ENCODE measurements at regions not wholly inside any gene's neighbourhood (a gene's known extent, or its start where the extent isn't known, plus 50 kb on each side); places are given as distances from the start of the nearest gene placed in this dataset.

DNA sequence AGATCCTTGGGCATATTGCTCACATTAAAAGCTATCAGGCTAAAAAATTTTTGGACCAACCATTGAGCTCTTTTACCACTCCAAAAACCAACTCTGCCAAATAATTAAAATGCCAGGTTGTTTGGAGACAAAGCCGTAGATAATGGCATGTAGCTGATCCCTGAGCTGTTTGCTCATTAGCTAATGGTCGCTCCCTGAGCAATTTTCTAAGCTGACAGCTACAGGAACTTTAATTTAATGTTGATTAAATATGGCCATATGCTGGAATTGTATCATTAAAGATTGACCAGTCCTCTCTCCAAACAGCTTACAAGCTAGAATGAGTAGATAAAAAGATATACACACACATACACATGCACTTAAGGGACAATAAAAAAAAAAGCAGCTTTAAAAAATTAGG, 216.2 kb upstream of the ARHGAP20 start:
- no peak for DNase-seq (ENCODE audit: low read depth, low spot score)

DNA sequence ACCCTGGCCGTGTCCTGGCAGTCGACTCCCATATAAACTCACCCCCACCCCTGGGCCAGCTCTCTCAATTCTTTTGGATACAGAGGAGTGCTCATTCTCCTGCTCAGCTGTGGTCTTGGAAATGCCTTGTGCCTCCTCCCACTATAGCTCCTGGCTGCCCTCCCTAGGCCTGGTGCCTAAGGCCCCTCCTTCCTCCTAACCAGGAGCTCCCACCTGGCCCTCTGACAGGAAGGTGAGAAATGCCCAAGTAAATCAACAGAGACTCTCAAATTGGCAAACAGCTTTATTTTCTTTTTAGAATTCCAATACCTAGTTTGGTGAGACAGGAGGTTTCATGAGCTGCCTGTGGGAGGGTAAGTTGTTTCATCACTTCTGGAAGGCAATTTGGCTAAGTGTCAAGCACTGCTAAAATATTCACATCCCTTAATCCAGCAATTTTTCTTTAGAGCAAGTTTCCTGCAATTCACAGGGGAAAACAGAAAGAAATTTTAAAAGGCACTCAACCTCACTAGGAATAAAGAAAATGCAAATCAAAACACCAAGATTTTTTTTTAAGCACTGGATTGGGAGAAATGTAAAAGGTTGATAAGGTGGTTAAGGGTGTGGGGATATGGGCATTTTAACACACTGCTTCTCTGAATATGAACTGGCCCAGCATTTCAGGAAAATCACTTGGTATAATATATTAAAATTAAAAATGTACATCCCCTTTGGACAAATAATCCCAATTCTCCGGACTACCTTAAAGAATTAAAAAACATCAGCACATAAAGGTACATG, 209.7 kb upstream of the ARHGAP20 start:
- DNase-seq (ENCODE audit: low read depth, low spot score) = no peak

DNA sequence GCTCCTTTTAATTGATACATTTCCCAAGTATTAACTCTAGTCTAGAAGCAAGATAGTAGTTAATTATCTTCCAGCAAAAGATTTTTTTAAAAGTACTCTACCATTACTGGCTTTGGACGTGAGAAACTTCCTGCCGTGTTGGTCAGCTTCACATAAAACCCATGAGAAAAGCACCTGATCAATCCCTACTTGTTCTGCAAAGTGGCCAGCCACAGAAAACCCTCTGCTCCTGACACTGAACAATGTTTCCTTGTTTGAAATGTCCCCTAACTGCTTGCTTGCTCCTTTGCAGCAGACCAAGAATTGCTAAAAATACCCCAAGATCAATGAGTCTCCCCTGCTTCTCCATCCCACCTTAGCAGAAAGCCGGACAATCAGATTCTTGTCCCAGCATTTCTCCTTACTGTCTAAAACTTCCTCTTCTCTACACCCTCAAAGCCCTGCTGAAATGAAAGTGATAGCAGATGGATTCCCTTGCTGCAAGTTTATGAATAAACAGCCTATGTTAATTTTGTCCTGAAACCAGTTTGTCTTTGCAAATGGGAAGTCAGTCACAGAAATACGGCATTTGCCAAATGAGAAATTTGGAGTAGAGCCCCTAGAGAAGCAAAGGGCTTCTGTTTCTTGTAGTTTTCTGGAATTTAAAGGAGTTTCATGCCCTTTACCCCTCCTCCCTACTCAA, 207.1 kb upstream of the ARHGAP20 start:
- DNase-seq (ENCODE audit: low read depth, low spot score) = no peak

DNA sequence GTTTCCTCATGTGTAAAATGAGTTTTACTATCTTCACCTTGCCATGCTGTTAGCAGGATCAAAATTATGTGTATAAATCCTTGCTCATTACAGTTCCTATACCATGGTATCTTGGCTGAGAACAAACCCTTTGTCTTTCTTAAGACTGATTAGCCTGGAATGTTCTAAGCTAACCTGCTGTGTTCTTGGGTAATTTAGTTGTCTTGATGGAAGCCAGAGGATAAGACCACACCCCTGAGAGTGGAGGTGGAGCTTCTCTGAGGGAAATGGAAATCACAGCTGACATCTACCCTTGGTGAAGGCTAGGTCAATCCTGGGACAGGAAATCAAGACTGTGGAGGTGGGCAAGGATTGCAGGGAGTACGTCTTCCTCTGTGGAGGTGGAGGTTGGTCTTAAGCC, 206.1 kb upstream of the ARHGAP20 start:
- DNase-seq (ENCODE audit: low read depth, low spot score) = no peak

DNA sequence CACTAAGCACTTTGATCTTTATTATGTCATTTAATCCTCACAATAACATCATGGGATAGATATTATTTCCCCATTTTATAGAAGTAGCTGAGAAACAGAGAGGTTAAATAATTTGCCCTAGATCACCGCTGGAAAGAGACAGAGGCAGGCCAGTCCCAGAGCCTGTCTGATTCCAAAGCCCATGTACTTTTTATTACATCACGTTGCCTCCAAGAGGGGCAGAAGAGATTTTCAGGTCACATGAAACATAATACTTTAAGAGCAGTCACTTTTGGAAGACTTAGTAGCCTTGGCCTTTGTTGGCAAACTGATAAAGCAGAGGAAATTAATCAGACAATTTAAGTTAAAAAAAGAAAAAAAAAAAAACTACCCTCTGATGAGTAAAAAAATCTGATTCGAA, 200.2 kb upstream of the ARHGAP20 start:
- DNase-seq (ENCODE audit: low read depth, low spot score) = no peak

DNA sequence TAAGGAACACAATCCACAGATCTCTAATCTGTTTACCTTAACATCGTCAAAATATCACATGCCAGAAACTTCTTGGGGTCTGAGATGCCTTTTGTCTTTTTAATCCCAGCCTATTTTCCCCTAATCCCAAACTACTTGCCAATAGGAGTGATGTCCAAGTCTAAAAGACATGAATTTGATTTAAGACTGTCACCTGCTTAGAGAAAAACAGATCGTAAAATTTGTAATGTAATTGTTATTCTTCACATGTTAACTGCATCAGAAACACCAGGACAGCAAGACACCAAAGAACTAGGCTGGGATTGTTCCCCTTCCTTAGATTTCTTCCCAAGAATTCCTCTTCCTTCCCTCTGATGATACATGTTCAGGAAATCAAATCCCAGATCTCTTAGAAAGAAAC, 198.1 kb upstream of the ARHGAP20 start:
- no peak for DNase-seq (ENCODE audit: low read depth, low spot score)

DNA sequence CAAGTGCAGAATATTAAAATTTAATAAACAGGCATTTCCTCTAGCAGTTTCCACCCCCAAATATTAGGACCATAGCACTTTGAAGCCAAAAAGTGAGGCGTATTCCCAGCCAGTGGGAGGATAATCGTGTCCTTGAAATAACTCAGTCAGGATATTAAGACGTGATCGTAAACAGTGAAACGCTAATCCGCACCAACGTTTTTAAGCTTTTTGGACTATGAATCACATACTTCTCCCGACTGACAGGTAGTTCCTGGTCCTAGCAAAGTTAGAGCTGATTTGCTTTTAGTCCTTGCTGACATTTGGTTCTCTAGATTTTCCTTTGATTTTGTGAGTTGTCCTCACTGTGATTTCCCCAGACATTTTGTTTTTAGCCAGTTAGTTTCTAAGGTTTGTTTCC, 197.1 kb upstream of the ARHGAP20 start:
- no peak for DNase-seq (ENCODE audit: low read depth, low spot score)

DNA sequence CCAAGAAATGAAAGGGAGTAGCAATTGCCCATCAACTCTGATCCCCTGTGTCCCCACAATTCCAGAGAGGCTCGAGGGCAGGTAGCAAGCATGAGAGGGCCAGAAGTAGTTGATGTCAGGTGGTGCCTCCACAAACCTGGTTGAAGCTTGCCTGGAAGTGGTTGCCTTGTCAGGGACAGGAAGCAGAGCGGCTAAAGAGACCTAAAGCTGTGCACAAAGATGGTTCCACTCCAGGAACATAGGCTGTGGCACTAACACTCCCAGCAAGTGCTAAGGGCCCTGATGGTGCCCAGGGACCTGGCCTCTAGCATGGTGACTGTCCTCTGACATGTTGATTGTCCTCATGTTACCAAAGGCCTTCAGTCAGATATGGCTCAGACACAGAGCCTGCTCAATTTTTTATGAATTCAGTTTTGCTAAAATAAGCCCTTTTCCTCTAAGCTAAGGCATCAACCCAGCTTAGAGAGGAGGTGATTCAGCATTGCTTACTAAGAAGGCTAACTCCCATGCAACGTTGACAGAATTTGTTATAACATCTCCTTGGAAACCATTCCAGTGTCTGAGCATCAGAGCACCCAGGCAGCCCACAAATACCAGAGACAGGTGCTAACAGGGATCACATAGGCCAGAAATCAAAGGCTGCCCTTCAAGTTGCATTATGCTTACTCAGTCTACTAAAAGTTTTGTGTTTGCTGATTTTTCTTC, 196.3 kb upstream of the ARHGAP20 start:
- DNase-seq (ENCODE audit: low read depth, low spot score) = no peak

DNA sequence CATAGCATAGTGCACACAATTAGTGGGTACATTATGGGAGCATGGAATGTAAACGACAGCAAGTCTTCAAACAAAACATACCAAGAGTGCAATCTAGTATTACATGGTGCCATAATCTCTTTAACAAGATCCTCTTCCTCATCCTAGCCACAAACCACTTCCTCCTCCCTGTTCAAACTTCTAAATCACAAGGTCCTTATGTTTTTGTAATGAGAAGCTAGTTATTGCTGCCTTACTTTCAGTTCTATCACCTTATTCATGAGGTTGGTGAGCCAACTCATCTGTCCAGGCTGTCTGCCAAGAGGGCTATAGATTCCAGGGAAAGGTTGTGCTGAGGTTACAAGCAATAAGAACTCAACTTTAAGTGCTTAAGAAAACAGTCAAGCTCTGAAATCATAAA, 195.4 kb upstream of the ARHGAP20 start:
- DNase-seq (ENCODE audit: low read depth, low spot score) = no peak

DNA sequence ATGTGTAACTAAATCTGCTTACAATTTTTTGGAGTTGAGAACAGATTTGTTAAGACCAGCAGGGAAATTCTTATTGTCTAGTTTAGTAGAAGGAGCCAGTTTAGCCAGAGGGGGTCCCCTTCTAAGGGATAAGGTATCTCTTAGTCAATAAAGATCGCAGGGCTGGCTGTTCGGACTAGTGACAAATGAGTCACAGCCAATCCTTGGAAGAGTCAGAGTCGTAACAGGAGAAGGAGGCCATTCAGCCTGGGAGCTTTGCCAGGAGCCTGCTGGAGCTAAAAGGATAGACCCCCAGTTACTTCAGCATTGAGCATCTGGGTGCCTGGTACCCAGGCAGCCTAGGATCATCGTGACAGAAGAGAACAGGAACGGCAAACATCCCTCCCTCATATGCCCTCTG, 191.6 kb upstream of the ARHGAP20 start:
- no peak for DNase-seq (ENCODE audit: low read depth, low spot score)

DNA sequence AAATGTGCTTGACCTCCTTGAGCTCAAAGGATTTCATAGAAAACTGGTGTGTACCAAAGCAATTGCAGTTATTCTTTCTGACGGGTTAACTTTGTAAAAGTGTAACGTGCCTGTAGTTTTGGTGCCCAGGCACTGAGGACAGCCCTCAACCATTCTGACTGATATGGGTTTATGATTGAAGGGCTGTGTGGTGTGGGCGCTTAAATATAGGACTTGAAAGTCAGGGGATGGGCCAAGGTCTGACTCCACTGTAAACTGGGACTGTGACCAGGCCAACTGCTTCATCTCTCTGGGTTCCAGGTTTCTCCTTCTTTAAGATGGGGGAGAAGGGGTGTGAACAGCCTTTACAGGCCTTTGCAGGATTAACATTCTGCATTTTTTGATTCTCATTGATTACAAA, 191.1 kb upstream of the ARHGAP20 start:
- DNase-seq (ENCODE audit: low read depth, low spot score) = no peak

DNA sequence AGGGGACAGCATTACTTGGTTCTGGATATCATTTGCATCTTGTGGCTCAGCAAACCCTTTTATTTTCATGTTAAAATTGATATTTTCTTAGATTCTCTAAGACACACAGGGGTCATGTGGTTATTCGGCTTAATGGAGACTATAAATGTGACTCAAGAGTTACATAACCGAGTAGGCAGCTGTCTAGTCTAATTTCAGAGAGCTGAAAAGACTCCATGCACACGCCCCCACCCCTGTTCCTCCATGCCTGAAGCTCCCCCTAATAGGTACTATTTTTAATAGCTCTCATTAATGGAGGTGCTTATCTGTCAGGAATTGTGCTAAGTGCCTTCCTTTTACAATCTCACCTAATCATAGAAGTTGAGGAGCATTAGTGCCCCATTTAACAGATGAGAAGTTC, 189.2 kb upstream of the ARHGAP20 start:
- DNase-seq (ENCODE audit: low read depth, low spot score) = no peak

DNA sequence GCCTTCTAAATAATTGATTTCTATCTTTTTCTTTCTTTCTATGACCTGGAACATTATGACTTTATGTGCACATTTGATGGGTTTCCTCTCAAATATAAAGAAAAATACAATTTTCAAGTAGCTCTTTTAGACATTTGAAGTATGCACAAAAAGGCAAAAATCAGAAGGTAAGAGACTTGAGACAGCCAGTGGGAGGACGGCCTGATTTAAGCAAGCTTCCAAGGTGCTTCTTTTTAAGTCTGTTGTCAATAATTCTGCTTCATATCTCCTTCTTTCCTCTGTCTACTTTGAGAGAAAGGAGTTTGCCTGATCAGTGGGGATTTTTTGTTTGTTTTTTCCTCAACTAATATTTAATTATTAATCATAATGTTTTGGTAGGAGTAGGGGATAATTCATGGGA, 188.2 kb upstream of the ARHGAP20 start:
- no peak for DNase-seq (ENCODE audit: low read depth, low spot score)

DNA sequence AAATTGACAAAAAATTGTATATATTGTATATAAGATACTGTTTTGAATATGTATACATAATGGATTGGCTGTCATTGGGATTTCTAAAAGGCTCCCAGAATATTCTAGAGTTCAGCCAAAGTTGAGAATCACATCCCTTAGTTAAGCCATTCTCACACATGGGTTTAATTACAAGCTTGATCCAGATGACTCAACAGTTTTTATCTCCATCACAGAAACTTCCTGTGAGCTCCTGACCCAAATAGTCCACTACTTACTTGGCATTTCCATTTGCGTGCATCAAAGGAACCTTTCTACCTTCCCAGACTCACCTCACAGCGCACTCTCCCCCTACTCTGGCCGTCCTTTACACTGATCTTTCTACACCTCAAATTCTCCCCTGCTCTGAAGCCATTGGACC, 184.8 kb upstream of the ARHGAP20 start:
- DNase-seq (ENCODE audit: low read depth, low spot score) = no peak

DNA sequence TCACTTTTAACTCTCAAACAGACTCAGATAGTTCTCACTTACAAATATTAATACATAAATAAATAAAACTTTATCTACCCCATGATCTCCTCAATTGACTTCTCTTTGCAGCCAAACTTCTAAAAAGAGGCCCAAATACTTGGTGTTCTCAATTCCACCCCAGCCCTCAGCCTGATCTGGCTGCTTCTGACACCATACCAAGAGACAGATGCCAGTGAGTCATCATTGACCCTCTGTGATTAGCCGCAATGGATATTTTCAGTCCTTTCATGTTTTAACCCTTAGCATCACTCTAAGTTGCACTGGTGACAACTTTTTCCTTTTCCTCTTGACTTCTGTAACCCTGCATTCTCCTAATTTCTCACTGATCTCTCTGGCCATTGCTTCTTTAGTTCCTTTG, 184.1 kb upstream of the ARHGAP20 start:
- no peak for DNase-seq (ENCODE audit: low read depth, low spot score)

DNA sequence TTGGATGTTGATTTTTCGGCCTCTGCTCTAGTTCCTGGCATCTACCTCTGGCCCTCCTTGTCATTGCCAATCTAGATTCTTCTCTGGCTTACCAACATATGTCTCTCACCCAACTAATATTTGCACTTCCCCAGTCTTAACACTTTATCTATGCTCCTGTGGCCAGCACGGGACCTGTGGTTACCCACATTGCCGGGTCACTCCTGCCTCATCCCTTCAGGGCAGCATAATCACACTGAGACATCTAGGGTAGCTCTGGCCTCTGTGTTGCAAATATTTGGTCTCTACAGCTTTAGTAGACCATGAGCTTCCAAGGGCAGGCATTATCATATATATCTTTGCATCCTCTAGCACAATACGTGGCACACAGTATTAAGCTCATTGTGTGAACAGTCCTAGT, 182.0 kb upstream of the ARHGAP20 start:
- no peak for DNase-seq (ENCODE audit: low read depth, low spot score)

DNA sequence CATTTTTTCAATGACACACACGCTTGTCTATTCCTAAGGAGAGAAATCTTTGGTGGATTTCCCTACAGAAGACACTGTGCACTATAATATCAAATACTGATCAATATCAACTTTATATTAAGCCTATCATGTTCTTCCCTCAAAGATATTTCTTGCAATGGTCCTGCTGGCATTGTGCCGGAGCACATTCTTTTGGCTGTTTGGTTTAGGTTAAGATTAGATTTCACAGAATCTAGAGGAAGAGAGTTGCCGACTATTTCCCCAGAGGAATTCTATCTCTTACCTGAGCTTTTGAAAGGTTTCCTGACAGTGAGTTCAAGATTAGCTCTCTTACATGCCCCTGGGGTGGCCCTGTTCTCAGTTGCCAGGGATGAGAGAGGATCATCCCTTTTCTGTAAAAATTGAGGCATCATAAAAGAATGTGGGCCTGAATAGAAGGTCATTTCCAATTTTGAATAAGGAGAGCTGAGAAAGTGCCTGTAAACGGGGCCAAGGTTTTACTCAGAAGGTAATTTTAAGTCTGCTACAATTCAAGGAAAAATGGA, 180.6 kb upstream of the ARHGAP20 start:
- DNase-seq (ENCODE audit: low read depth, low spot score) = no peak

DNA sequence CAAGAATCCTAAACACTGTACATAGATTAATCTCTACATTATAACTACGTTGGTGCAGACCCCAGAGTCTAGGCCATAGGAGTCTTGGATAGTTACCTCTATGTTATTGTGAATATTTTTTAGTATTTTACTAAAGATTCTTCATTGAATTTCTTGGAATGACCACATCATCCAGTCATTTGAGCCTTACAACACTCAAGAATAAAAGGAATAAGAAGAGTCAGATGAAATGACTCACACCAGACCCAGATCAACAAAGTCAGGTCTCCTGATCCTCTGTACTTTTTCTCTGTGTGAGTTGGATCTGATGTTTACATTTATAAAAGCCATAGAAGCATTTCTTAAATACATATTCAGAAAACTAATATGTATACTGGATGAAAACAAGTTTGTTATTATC, 179.2 kb upstream of the ARHGAP20 start:
- no peak for DNase-seq (ENCODE audit: low read depth, low spot score)

DNA sequence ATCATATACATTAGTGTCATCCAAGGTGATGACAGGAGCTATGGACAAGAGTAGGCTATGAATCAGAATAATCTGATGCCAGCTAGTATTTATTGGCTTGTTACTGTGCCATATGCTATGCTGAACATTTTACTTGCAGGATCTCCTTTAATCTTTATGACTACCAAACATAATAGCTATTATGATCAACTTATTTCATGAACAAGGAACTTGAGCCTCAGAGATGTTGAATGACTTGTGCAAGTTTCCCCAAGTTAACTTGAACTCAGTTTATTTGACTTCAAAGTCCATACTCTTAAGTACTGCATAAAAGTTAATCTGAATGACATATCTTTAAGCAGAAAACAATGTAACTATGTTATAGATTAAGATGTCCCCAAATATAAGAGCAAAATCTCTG, 178.8 kb upstream of the ARHGAP20 start:
- no peak for DNase-seq (ENCODE audit: low read depth, low spot score)

DNA sequence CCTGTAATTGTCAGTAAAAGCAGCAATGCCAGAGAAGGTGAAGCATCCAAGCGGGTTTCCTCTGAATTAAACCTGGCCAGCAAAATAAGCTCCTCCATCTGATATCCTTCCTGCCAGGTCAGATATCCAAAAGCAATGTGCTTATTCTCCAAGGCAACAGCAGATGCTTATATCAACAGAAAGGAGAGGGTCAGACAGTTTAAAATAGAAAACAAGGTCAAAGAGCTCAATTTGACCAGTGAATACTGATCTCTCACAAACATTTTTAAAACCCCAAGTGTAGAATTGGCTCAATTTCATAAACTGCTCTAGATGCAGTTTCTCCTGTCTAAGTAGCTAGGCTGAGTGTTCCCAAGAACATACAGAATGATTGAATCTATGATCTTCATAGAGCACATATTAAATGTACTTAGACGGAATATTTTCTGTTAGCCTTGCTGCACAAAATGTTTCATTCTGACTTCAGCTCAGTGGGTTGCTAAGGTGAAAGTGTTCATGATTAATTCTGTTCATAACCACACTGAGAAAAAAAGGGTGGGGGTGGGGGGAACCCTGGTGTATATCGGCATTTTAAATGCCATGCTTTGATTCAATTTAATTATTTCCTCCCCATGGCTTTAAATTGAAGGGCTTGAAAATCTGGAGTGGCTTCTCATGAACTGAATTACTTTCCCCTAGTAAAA, 174.2 kb upstream of the ARHGAP20 start:
- DNase-seq (ENCODE audit: low read depth, low spot score) = no peak

DNA sequence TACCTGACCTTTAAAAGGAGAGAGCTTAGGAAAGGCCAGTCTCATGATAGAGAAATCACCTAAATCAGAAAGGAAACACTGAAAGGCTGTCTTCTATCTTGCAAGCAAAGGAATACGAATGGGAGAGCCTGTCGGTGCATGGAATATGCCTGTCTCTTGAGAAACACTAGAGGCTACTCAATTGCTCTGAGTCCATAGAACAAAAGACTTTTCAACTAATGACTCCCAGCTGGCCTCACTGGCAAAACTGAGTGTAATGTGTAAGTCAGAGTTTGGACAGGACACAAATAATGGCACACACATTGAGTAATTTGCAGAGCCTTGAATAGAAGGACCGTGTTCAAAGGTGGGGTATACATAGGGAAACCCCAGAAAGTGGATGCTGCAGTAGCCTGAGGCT, 171.0 kb upstream of the ARHGAP20 start:
- DNase-seq (ENCODE audit: low read depth, low spot score) = no peak

DNA sequence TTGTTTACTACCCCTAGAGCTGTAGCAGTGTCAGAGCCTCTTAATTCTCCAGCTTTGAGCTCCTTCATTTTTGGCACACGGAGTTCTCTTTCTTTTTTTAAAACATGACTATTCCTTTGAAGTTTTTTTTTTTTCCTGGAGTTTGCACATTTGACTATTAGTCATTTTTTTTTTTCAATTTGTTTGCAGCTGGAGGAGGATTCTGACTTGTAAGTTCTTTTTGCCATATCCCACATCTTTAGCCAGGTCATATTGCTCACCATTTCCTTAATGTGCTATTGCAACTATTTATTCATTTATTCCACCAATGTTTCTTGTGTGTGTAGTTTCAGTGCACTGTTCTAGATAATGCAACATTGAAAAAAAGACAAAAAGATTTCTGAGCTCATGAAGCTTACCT, 166.3 kb upstream of the ARHGAP20 start:
- no peak for DNase-seq (ENCODE audit: low read depth, low spot score)
